SK-N-MC (cell line): ENCODE measurements at regions not wholly inside any gene's neighbourhood (a gene's known extent, or its start where the extent isn't known, plus 50 kb on each side); places are given as distances from the start of the nearest gene placed in this dataset.

Source experiments
- EZH2 ChIP-seq: fragments of 200-600 bp; sonication (generic); IDR thresholded peaks from one replicate; pipeline ENCODE4 v1.6.1; 2017; ENCODE audit warnings: antibody characterized with exemption
- POLR2AphosphoS5 ChIP-seq: IDR thresholded peaks from 2 replicates; pipeline ENCODE4 v1.6.1; 2012; ENCODE audit warnings: mild to moderate bottlenecking, low read depth, low read length, borderline replicate concordance

- TF ChIP-seq POLR2AphosphoS5: no peak
- no peak for TF ChIP-seq EZH2
Measured at GRCh38 chr7:81583090-81583489, 186.8 kb downstream of the HGF start.
